WTC11 (cell line): ENCODE measurements at regions not wholly inside any gene's neighbourhood (a gene's known extent, or its start where the extent isn't known, plus 50 kb on each side); places are given as distances from the start of the nearest gene placed in this dataset.

Experiments
- ATAC-seq: fragments of 200-7000 bp; cut with Tn5 transposase; 2 replicates; pipeline ENCODE4 v1.10.0; 2021; ENCODE audit warnings: mild to moderate bottlenecking, moderate library complexity
- CTCF ChIA-PET: fragments of 300-600 bp; sonication (Branson Sonifier 250); formaldehyde crosslinking; loops from one replicate; lab custom pipeline; 2021; ENCODE audit warnings: antibody characterized with exemption; lab: Charles Lee
- POLR2A ChIA-PET: fragments of 350-600 bp; sonication (Branson Sonifier 250); formaldehyde crosslinking; loops from one replicate; lab custom pipeline; 2021; ENCODE audit warnings: antibody characterized with exemption; lab: Charles Lee
- DNase-seq: peaks from one replicate; pipeline ENCODE4 v3.0.0; 2021; ENCODE audit warnings: low spot score
- H3K27ac Mint-ChIP-seq: 2 replicates; pipeline ENCODE4 v1.8.0; 2021; ENCODE audit warnings: mixed read lengths
- H3K27me3 Mint-ChIP-seq: 2 replicates; pipeline ENCODE4 v1.8.0; 2021; ENCODE audit warnings: low read depth, mild to moderate bottlenecking, moderate library complexity, mixed read lengths
- H3K36me3 Mint-ChIP-seq: 2 replicates; pipeline ENCODE4 v1.8.0; 2021; ENCODE audit warnings: mixed read lengths
- H3K4me1 Mint-ChIP-seq: 2 replicates; pipeline ENCODE4 v1.8.0; 2022; ENCODE audit warnings: mixed read lengths
- H3K4me3 Mint-ChIP-seq: 2 replicates; pipeline ENCODE4 v1.8.0; 2021; ENCODE audit warnings: mild to moderate bottlenecking, moderate library complexity, mixed read lengths
- H3K9me3 Mint-ChIP-seq: 2 replicates; pipeline ENCODE4 v1.8.0; 2021; ENCODE audit warnings: mixed read lengths
- CREB1 ChIP-seq: sonication (generic); formaldehyde crosslinking; IDR thresholded peaks from 2 replicates; pipeline ENCODE4 v1.8.0; 2023; ENCODE audit warnings: mild to moderate bottlenecking, missing genetic modification reagents
- CREM ChIP-seq: sonication (generic); formaldehyde crosslinking; IDR thresholded peaks from 2 replicates; pipeline ENCODE4 v1.8.1; 2022; ENCODE audit warnings: mild to moderate bottlenecking, missing genetic modification reagents, moderate library complexity
- EMX1 ChIP-seq: fragments of 250-450 bp; sonication (Bioruptor Pico); IDR thresholded peaks from 2 replicates; pipeline ENCODE4 v1.8.0; 2021; ENCODE audit warnings: mild to moderate bottlenecking
- ESRRA ChIP-seq: sonication (generic); formaldehyde crosslinking; IDR thresholded peaks from 2 replicates; pipeline ENCODE4 v1.8.1; 2022; ENCODE audit warnings: mild to moderate bottlenecking, missing genetic modification reagents, borderline replicate concordance
- FOXK1 ChIP-seq: sonication (generic); formaldehyde crosslinking; IDR thresholded peaks from 2 replicates; pipeline ENCODE4 v1.8.0; 2022; ENCODE audit warnings: mild to moderate bottlenecking, moderate library complexity, missing genetic modification reagents
- GTF2I ChIP-seq: fragments of 250-450 bp; sonication (Bioruptor Pico); conservative IDR thresholded peaks from 2 replicates; pipeline ENCODE4 v1.4.0; 2021; ENCODE audit warnings: mild to moderate bottlenecking
- IRF2 ChIP-seq: sonication (generic); formaldehyde crosslinking; IDR thresholded peaks from 2 replicates; pipeline ENCODE4 v1.8.0; 2022; ENCODE audit warnings: low read depth, missing genetic modification reagents, borderline replicate concordance
- JUN ChIP-seq: sonication (generic); formaldehyde crosslinking; IDR thresholded peaks from 2 replicates; pipeline ENCODE4 v1.8.0; 2023; ENCODE audit warnings: mild to moderate bottlenecking, missing genetic modification reagents
- PRRX2 ChIP-seq: fragments of 250-450 bp; sonication (Bioruptor Pico); IDR thresholded peaks from 2 replicates; pipeline ENCODE4 v1.8.0; 2021; ENCODE audit warnings: mild to moderate bottlenecking
- RORB ChIP-seq: fragments of 250-450 bp; sonication (Bioruptor Pico); IDR thresholded peaks from 2 replicates; pipeline ENCODE4 v1.9.0; 2021; ENCODE audit warnings: mild to moderate bottlenecking
- ZBTB21 ChIP-seq: sonication (generic); formaldehyde crosslinking; IDR thresholded peaks from 2 replicates; pipeline ENCODE4 v1.8.1; 2023; ENCODE audit warnings: mild to moderate bottlenecking, missing genetic modification reagents, borderline replicate concordance
- ZNF219 ChIP-seq: sonication (generic); formaldehyde crosslinking; IDR thresholded peaks from 2 replicates; pipeline ENCODE4 v1.8.0; 2023; ENCODE audit warnings: missing genetic modification reagents, mild to moderate bottlenecking, borderline replicate concordance
- ZNF232 ChIP-seq: sonication (generic); formaldehyde crosslinking; IDR thresholded peaks from 2 replicates; pipeline ENCODE4 v1.8.0; 2022; ENCODE audit warnings: mild to moderate bottlenecking, missing genetic modification reagents
- ZNF263 ChIP-seq: sonication (generic); formaldehyde crosslinking; IDR thresholded peaks from 2 replicates; pipeline ENCODE4 v1.8.1; 2022; ENCODE audit warnings: low read depth, mild to moderate bottlenecking, moderate library complexity, missing genetic modification reagents
- ZNF671 ChIP-seq: fragments of 250-450 bp; sonication (Bioruptor Pico); IDR thresholded peaks from 2 replicates; pipeline ENCODE4 v1.8.0; 2021; ENCODE audit warnings: mild to moderate bottlenecking
- TF ChIP-seq, protein P1 (sequence below): sonication (generic); formaldehyde crosslinking; IDR thresholded peaks from 2 replicates; pipeline ENCODE4 v1.8.0; 2023; ENCODE audit warnings: missing genetic modification reagents, mild to moderate bottlenecking, borderline replicate concordance
- TF ChIP-seq, protein P2 (sequence below): fragments of 250-450 bp; sonication (Bioruptor Pico); IDR thresholded peaks from 2 replicates; pipeline ENCODE4 v1.9.0; 2021; ENCODE audit warnings: mild to moderate bottlenecking, borderline replicate concordance
- TF ChIP-seq, protein P3 (sequence below): sonication (generic); formaldehyde crosslinking; conservative IDR thresholded peaks from 2 replicates; pipeline ENCODE4 v1.8.1; 2022; ENCODE audit warnings: mild to moderate bottlenecking, missing genetic modification reagents
- TF ChIP-seq, protein P4 (sequence below): sonication (generic); formaldehyde crosslinking; IDR thresholded peaks from 2 replicates; pipeline ENCODE4 v1.8.1; 2022; ENCODE audit warnings: missing genetic modification reagents, borderline replicate concordance
- TF ChIP-seq, protein P5 (sequence below): fragments of 250-450 bp; sonication (Bioruptor Pico); IDR thresholded peaks from 2 replicates; pipeline ENCODE4 v2.1.2; 2022; ENCODE audit warnings: mild to moderate bottlenecking, moderate library complexity

DNA sequence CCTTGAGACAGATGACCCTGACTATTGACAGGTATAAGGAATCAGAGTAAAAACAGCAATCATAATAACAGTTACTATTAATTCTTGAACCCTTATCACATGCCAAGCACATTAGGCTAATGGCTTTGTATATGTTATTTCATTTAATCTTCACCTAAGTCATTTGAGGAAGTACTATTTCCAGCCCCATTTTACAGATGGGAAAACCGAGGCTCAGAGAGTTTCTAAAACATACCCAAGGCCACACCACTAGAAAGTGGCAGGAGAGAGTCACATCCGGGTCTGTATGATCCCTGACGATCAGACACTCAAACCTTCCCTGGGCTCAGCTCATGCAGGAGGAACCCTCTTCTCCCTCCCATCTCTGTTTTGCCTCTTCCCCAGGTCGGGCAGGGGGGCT is 209.5 kb downstream of the RBM19 start:
- Mint-ChIP-seq H3K4me1 (no peaks in the 10 kb centered on the region), H3K27me3 (peaks cover 30% of the 10 kb centered on the region), H3K27ac (no peak overlapping the region), H3K36me3 (peaks cover 7% of the 10 kb centered on the region), H3K9me3 (peaks cover 8% of the 10 kb centered on the region), H3K4me3 (no peak overlapping the region)
- ATAC-seq (no peak), DNase-seq (no peak)
- TF ChIP-seq CREM (CRISPR knock-in tag) = no peak
- no peak for TF ChIP-seq GTF2I (CRISPR knock-in tag)
- TF ChIP-seq JUN (CRISPR knock-in tag) = no peak
- TF ChIP-seq, protein P1, sequence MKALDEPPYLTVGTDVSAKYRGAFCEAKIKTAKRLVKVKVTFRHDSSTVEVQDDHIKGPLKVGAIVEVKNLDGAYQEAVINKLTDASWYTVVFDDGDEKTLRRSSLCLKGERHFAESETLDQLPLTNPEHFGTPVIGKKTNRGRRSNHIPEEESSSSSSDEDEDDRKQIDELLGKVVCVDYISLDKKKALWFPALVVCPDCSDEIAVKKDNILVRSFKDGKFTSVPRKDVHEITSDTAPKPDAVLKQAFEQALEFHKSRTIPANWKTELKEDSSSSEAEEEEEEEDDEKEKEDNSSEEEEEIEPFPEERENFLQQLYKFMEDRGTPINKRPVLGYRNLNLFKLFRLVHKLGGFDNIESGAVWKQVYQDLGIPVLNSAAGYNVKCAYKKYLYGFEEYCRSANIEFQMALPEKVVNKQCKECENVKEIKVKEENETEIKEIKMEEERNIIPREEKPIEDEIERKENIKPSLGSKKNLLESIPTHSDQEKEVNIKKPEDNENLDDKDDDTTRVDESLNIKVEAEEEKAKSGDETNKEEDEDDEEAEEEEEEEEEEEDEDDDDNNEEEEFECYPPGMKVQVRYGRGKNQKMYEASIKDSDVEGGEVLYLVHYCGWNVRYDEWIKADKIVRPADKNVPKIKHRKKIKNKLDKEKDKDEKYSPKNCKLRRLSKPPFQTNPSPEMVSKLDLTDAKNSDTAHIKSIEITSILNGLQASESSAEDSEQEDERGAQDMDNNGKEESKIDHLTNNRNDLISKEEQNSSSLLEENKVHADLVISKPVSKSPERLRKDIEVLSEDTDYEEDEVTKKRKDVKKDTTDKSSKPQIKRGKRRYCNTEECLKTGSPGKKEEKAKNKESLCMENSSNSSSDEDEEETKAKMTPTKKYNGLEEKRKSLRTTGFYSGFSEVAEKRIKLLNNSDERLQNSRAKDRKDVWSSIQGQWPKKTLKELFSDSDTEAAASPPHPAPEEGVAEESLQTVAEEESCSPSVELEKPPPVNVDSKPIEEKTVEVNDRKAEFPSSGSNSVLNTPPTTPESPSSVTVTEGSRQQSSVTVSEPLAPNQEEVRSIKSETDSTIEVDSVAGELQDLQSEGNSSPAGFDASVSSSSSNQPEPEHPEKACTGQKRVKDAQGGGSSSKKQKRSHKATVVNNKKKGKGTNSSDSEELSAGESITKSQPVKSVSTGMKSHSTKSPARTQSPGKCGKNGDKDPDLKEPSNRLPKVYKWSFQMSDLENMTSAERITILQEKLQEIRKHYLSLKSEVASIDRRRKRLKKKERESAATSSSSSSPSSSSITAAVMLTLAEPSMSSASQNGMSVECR (CRISPR knock-in tag) = no peak
- TF ChIP-seq PRRX2 = no peak
- TF ChIP-seq, protein P2, sequence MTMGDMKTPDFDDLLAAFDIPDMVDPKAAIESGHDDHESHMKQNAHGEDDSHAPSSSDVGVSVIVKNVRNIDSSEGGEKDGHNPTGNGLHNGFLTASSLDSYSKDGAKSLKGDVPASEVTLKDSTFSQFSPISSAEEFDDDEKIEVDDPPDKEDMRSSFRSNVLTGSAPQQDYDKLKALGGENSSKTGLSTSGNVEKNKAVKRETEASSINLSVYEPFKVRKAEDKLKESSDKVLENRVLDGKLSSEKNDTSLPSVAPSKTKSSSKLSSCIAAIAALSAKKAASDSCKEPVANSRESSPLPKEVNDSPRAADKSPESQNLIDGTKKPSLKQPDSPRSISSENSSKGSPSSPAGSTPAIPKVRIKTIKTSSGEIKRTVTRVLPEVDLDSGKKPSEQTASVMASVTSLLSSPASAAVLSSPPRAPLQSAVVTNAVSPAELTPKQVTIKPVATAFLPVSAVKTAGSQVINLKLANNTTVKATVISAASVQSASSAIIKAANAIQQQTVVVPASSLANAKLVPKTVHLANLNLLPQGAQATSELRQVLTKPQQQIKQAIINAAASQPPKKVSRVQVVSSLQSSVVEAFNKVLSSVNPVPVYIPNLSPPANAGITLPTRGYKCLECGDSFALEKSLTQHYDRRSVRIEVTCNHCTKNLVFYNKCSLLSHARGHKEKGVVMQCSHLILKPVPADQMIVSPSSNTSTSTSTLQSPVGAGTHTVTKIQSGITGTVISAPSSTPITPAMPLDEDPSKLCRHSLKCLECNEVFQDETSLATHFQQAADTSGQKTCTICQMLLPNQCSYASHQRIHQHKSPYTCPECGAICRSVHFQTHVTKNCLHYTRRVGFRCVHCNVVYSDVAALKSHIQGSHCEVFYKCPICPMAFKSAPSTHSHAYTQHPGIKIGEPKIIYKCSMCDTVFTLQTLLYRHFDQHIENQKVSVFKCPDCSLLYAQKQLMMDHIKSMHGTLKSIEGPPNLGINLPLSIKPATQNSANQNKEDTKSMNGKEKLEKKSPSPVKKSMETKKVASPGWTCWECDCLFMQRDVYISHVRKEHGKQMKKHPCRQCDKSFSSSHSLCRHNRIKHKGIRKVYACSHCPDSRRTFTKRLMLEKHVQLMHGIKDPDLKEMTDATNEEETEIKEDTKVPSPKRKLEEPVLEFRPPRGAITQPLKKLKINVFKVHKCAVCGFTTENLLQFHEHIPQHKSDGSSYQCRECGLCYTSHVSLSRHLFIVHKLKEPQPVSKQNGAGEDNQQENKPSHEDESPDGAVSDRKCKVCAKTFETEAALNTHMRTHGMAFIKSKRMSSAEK (CRISPR knock-in tag) = no peak
- TF ChIP-seq IRF2 (CRISPR knock-in tag) = no peak
- TF ChIP-seq ZNF671 (CRISPR knock-in tag) = no peak
- no peak for TF ChIP-seq ZNF232 (CRISPR knock-in tag)
- no peak for TF ChIP-seq ZNF219 (CRISPR knock-in tag)
- TF ChIP-seq ZNF263 (CRISPR knock-in tag) = no peak
- TF ChIP-seq ESRRA = no peak
- TF ChIP-seq RORB (CRISPR knock-in tag) = no peak
- TF ChIP-seq ZBTB21 (CRISPR knock-in tag) = no peak
- TF ChIP-seq, protein P3, sequence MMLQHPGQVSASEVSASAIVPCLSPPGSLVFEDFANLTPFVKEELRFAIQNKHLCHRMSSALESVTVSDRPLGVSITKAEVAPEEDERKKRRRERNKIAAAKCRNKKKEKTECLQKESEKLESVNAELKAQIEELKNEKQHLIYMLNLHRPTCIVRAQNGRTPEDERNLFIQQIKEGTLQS (CRISPR knock-in tag) = no peak
- no peak for TF ChIP-seq FOXK1
- TF ChIP-seq, protein P4, sequence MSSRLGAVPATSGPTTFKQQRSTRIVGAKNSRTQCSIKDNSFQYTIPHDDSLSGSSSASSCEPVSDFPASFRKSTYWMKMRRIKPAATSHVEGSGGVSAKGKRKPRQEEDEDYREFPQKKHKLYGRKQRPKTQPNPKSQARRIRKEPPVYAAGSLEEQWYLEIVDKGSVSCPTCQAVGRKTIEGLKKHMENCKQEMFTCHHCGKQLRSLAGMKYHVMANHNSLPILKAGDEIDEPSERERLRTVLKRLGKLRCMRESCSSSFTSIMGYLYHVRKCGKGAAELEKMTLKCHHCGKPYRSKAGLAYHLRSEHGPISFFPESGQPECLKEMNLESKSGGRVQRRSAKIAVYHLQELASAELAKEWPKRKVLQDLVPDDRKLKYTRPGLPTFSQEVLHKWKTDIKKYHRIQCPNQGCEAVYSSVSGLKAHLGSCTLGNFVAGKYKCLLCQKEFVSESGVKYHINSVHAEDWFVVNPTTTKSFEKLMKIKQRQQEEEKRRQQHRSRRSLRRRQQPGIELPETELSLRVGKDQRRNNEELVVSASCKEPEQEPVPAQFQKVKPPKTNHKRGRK (CRISPR knock-in tag) = no peak
- TF ChIP-seq CREB1 (CRISPR knock-in tag) = no peak
- TF ChIP-seq, protein P5, sequence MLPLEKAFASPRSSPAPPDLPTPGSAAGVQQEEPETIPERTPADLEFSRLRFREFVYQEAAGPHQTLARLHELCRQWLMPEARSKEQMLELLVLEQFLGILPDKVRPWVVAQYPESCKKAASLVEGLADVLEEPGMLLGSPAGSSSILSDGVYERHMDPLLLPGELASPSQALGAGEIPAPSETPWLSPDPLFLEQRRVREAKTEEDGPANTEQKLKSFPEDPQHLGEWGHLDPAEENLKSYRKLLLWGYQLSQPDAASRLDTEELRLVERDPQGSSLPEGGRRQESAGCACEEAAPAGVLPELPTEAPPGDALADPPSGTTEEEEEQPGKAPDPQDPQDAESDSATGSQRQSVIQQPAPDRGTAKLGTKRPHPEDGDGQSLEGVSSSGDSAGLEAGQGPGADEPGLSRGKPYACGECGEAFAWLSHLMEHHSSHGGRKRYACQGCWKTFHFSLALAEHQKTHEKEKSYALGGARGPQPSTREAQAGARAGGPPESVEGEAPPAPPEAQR (CRISPR knock-in tag) = no peak
- TF ChIP-seq EMX1 (CRISPR knock-in tag) = no peak
- ChIA-PET CTCF (interaction anchor here (0.6 to 1.6 kb wide), 4 partner anchors 10 to 295 kb away, joined by 3 to 5 read pairs (median 3); no protein-coding TSS in a partner anchor), POLR2A (no interaction called here)
